SK-N-SH (cell line): ENCODE measurements at regions not wholly inside any gene's neighbourhood (a gene's known extent, or its start where the extent isn't known, plus 50 kb on each side); places are given as distances from the start of the nearest gene placed in this dataset.

Experiments used
- CTCF ChIA-PET: fragments of 300-600, 350-600 bp; formaldehyde crosslinking; extraction: SDS; loops from one replicate; lab custom pipeline; 2021; lab: Yijun Ruan, JAX
- POLR2A ChIA-PET: fragments of 350-600 bp; sonication (Branson Sonifier 250); formaldehyde crosslinking; extraction: SDS; loops from one replicate; lab custom pipeline; 2020; ENCODE audit warnings: antibody characterized with exemption, inconsistent platforms; lab: Yijun Ruan, JAX
- DNase-seq: peaks from one replicate; pipeline ENCODE4 v3.0.0; 2012
- H2AFZ ChIP-seq: fragments of 200-600 bp; sonication (generic); 2 replicates; pipeline ENCODE4 v1.8.1; 2016; ENCODE audit warnings: antibody characterized with exemption, mild to moderate bottlenecking, low read depth
- H3F3A ChIP-seq: fragments of 200-600 bp; sonication (generic); replicated peaks from 2 replicates; pipeline ENCODE3; 2016; ENCODE audit warnings: antibody characterized with exemption, mild to moderate bottlenecking; ENCODE audit not compliant: insufficient read depth
- H3K27ac ChIP-seq, 2 experiments: fragments of 200-500 bp in 1 of 2; fragments of 200-600 bp in 1 of 2; sonication (Bioruptor generic) in 1 of 2; sonication (generic), shearing (Covaris generic) in 1 of 2; 2 replicates each; pipeline versions ENCODE4 v1.5.1 to v1.6.1; 2014 to 2016; ENCODE audit warnings: low read depth in 2 of 2, inconsistent platforms in 1 of 2, low read length in 1 of 2, mild to moderate bottlenecking in 1 of 2, mixed read lengths in 1 of 2
- H3K27me3 ChIP-seq: fragments of 200-600 bp; sonication (generic), shearing (Covaris generic); 2 replicates; pipeline ENCODE4 v1.6.1; 2016; ENCODE audit warnings: mixed run types; ENCODE audit not compliant: insufficient read depth
- H3K36me3 ChIP-seq, 2 experiments: fragments of 200-500 bp in 1 of 2; fragments of 200-600 bp in 1 of 2; sonication (Bioruptor generic) in 1 of 2; sonication (generic) in 1 of 2; replicated peaks in 1 of 2; 2 replicates each; pipeline versions ENCODE3 to v1.5.1; 2014 to 2016; ENCODE audit warnings: low read length in 1 of 2, mild to moderate bottlenecking in 1 of 2; ENCODE audit not compliant: insufficient read depth in 2 of 2, control insufficient read depth in 1 of 2
- H3K4me1 ChIP-seq, 2 experiments: fragments of 200-500 bp in 1 of 2; fragments of 200-600 bp in 1 of 2; sonication (Bioruptor generic) in 1 of 2; sonication (generic), shearing (Covaris generic) in 1 of 2; 2 replicates each; pipeline versions ENCODE4 v1.5.1 to v1.6.1; 2014 to 2016; ENCODE audit warnings: low read depth in 1 of 2, low read length in 1 of 2, mixed run types in 1 of 2; ENCODE audit not compliant: insufficient read depth in 2 of 2, control insufficient read depth in 1 of 2
- H3K4me2 ChIP-seq: fragments of 200-600 bp; sonication (generic), shearing (Covaris generic); 2 replicates; pipeline ENCODE4 v1.6.1; 2017; ENCODE audit warnings: mixed run types
- H3K4me3 ChIP-seq, 2 experiments: fragments of 200-500 bp in 1 of 2; fragments of 200-600 bp in 1 of 2; sonication (Bioruptor generic) in 1 of 2; sonication (generic), shearing (Covaris generic) in 1 of 2; 2 replicates each; pipeline versions ENCODE4 v1.5.1 to v1.8.1; 2014 to 2016; ENCODE audit warnings: low read depth in 2 of 2, inconsistent platforms in 1 of 2, low read length in 1 of 2, mild to moderate bottlenecking in 1 of 2, mixed read lengths in 1 of 2, moderate library complexity in 1 of 2
- H3K79me2 ChIP-seq: fragments of 200-600 bp; sonication (generic); 2 replicates; pipeline ENCODE4 v1.8.1; 2017; ENCODE audit warnings: mild to moderate bottlenecking; ENCODE audit not compliant: insufficient read depth
- H3K9ac ChIP-seq: fragments of 200-600 bp; sonication (generic); 2 replicates; pipeline ENCODE4 v1.6.1; 2017; ENCODE audit warnings: mixed run types
- H3K9me2 ChIP-seq: fragments of 200-600 bp; sonication (generic); 2 replicates; pipeline ENCODE4 v1.6.1; 2017; ENCODE audit warnings: mixed run types
- H3K9me3 ChIP-seq: fragments of 200-600 bp; sonication (generic); 2 replicates; pipeline ENCODE4 v1.6.1; 2017; ENCODE audit warnings: mixed run types, mild to moderate bottlenecking, moderate library complexity
- H4K20me1 ChIP-seq: fragments of 200-600 bp; sonication (generic); 2 replicates; pipeline ENCODE4 v1.6.1; 2017; ENCODE audit warnings: mild to moderate bottlenecking, mixed run types; ENCODE audit not compliant: insufficient read depth
- EZH2phosphoT487 ChIP-seq: fragments of 200-600 bp; sonication (generic); IDR thresholded peaks from 2 replicates; pipeline ENCODE4 v1.6.1; 2017; ENCODE audit warnings: low read depth, mixed run types, mild to moderate bottlenecking, antibody characterized with exemption, moderate library complexity, borderline replicate concordance
- FOXM1 ChIP-seq: IDR thresholded peaks from 2 replicates; pipeline ENCODE4 v1.4.0; 2012; ENCODE audit warnings: low read depth, mild to moderate bottlenecking
- GABPA ChIP-seq: IDR thresholded peaks from 2 replicates; pipeline ENCODE4 v1.4.0; 2012; ENCODE audit warnings: low read depth, mild to moderate bottlenecking
- GATA2 ChIP-seq: sonication (generic); formaldehyde crosslinking; IDR thresholded peaks from 2 replicates; pipeline ENCODE4 v1.5.0; 2020; ENCODE audit warnings: mild to moderate bottlenecking, missing genetic modification reagents
- IRF3 ChIP-seq: fragments of 150-350 bp; IDR thresholded peaks from 2 replicates; pipeline ENCODE4 v1.6.1; 2016; ENCODE audit warnings: mild to moderate bottlenecking, low read depth, low read length
- MXI1 ChIP-seq: IDR thresholded peaks from 2 replicates; pipeline ENCODE4 v1.6.1; 2012; ENCODE audit warnings: mild to moderate bottlenecking, low read depth, low read length, improper control_type of control experiment
- NFIC ChIP-seq: IDR thresholded peaks from 2 replicates; pipeline ENCODE4 v1.4.0; 2012; ENCODE audit warnings: borderline replicate concordance
- NRF1 ChIP-seq: IDR thresholded peaks from 2 replicates; pipeline ENCODE4 v1.6.1; 2012; ENCODE audit warnings: low read depth, mild to moderate bottlenecking, low read length
- PBX3 ChIP-seq: IDR thresholded peaks from 2 replicates; pipeline ENCODE4; 2012
- POLR2AphosphoS5 ChIP-seq: IDR thresholded peaks from 2 replicates; pipeline ENCODE4 v1.6.1; 2012; ENCODE audit warnings: low read depth, low read length
- RAD21 ChIP-seq: IDR thresholded peaks from 2 replicates; pipeline ENCODE4 v1.6.1; 2012; ENCODE audit warnings: mild to moderate bottlenecking, low read length
- RCOR1 ChIP-seq: fragments of 150-350 bp; IDR thresholded peaks from 2 replicates; pipeline ENCODE4 v1.6.1; 2017; ENCODE audit warnings: antibody characterized with exemption, low read length
- RFX5 ChIP-seq: IDR thresholded peaks from 2 replicates; pipeline ENCODE4 v1.6.1; 2012; ENCODE audit warnings: mild to moderate bottlenecking, improper control_type of control experiment, low read length
- SIN3A ChIP-seq: IDR thresholded peaks from 2 replicates; pipeline ENCODE4 v1.6.1; 2012; ENCODE audit warnings: low read depth, mild to moderate bottlenecking, low read length, moderate library complexity, borderline replicate concordance
- TAF1 ChIP-seq: IDR thresholded peaks from 2 replicates; pipeline ENCODE4 v1.6.1; 2012; ENCODE audit warnings: low read depth, mild to moderate bottlenecking, low read length, moderate library complexity, borderline replicate concordance
- TCF12 ChIP-seq: IDR thresholded peaks from 2 replicates; pipeline ENCODE4 v1.4.0; 2012
- YY1 ChIP-seq: IDR thresholded peaks from 2 replicates; pipeline ENCODE4 v1.4.0; 2012; ENCODE audit warnings: low read depth, mild to moderate bottlenecking
- ZBTB33 ChIP-seq: IDR thresholded peaks from 2 replicates; pipeline ENCODE4 v1.4.0; 2012; ENCODE audit warnings: low read depth, borderline replicate concordance
- WGBS: methylation state at CpG from one replicate; pipeline ENCODE4 v1.1.6; 2017; ENCODE audit warnings: low lambda C conversion rate; 5-methylcytosine and 5-hydroxymethylcytosine counted together
- TF ChIP-seq, protein P1 (sequence below): fragments of 150-350 bp; IDR thresholded peaks from 2 replicates; pipeline ENCODE4 v1.6.1; 2017; ENCODE audit warnings: antibody characterized with exemption, low read length, low read depth, borderline replicate concordance
- TF ChIP-seq, protein P2 (sequence below): IDR thresholded peaks from 2 replicates; pipeline ENCODE4 v1.6.1; 2012; ENCODE audit warnings: mild to moderate bottlenecking, low read depth, low read length, moderate library complexity

GRCh38 chr2:239858179-239858578 is 167.0 kb downstream of the NDUFA10 start:
- DNase-seq, result no peak
- Histone ChIP-seq H4K20me1 (no peaks in the 10 kb centered on the region), H3K9me3 (0 out of 2 replicates have a peak, but pooled peaks cover 3% of the 10 kb centered on the region), H2AFZ (no peak overlapping the region), H3K27me3 (no peaks in the 10 kb centered on the region), H3K27ac (no peak overlapping the region), H3K9ac (no peak overlapping the region), H3K79me2 (no peaks in the 10 kb centered on the region), H3K4me3 (no peak overlapping the region), H3K4me1 (no peaks in the 10 kb centered on the region), H3K4me2 (no peak overlapping the region), H3K36me3 (no peaks in the 10 kb centered on the region), H3K9me2 (no peaks in the 10 kb centered on the region), H3F3A (no peaks in the 10 kb centered on the region)
- POLR2A ChIA-PET, result no interaction called here
- TF ChIP-seq TCF12 (no peak), YY1 (no peak), ZBTB33 (no peak), RCOR1 (no peak), MXI1 (no peak), EZH2phosphoT487 (no peak), GATA2 (no peak), RAD21 (no peak), RFX5 (no peak), FOXM1 (no peak), POLR2AphosphoS5 (no peak), NRF1 (no peak), PBX3 (no peak), TAF1 (no peak), IRF3 (no peak), SIN3A (no peak), NFIC (no peak), GABPA (no peak)
- TF ChIP-seq, protein P1, sequence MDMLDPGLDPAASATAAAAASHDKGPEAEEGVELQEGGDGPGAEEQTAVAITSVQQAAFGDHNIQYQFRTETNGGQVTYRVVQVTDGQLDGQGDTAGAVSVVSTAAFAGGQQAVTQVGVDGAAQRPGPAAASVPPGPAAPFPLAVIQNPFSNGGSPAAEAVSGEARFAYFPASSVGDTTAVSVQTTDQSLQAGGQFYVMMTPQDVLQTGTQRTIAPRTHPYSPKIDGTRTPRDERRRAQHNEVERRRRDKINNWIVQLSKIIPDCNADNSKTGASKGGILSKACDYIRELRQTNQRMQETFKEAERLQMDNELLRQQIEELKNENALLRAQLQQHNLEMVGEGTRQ, result no peak
- TF ChIP-seq, protein P2, sequence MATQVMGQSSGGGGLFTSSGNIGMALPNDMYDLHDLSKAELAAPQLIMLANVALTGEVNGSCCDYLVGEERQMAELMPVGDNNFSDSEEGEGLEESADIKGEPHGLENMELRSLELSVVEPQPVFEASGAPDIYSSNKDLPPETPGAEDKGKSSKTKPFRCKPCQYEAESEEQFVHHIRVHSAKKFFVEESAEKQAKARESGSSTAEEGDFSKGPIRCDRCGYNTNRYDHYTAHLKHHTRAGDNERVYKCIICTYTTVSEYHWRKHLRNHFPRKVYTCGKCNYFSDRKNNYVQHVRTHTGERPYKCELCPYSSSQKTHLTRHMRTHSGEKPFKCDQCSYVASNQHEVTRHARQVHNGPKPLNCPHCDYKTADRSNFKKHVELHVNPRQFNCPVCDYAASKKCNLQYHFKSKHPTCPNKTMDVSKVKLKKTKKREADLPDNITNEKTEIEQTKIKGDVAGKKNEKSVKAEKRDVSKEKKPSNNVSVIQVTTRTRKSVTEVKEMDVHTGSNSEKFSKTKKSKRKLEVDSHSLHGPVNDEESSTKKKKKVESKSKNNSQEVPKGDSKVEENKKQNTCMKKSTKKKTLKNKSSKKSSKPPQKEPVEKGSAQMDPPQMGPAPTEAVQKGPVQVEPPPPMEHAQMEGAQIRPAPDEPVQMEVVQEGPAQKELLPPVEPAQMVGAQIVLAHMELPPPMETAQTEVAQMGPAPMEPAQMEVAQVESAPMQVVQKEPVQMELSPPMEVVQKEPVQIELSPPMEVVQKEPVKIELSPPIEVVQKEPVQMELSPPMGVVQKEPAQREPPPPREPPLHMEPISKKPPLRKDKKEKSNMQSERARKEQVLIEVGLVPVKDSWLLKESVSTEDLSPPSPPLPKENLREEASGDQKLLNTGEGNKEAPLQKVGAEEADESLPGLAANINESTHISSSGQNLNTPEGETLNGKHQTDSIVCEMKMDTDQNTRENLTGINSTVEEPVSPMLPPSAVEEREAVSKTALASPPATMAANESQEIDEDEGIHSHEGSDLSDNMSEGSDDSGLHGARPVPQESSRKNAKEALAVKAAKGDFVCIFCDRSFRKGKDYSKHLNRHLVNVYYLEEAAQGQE, result no peak
- WGBS, result 42% methylated on average over 5 of the region's 5 CpGs
- CTCF ChIA-PET, result no interaction called here
